ENCODE measurements at regions not wholly inside any gene's neighbourhood (a gene's known extent, or its start where the extent isn't known, plus 50 kb on each side); places are given as distances from the start of the nearest gene placed in this dataset.
"Not testable (repeated sequence)": the region's sequence is repeated elsewhere in the genome, so short reads cannot be mapped to it uniquely, and the experiment has no call there.

DNA sequence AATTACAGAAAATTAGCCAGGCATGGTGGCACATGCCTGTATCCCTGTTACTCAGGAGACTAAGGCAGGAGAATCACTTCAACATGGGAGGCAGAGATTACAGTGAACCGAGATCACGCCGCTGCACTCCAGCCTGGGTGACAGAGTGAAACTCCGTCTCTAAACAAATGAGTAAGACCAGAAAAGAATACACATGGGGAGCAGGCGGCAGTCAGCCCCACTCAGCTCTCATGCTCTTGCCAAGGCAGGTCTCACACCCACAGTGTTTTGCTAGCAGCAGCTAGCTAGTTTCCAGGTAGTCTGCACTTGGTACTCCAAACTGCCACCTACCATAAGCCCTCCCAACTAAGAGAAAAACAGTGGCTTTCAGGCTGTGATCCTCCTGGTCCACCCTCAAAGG lies 722.3 kb upstream of the CTNND2 start:
- no peak for DNase-seq

DNA sequence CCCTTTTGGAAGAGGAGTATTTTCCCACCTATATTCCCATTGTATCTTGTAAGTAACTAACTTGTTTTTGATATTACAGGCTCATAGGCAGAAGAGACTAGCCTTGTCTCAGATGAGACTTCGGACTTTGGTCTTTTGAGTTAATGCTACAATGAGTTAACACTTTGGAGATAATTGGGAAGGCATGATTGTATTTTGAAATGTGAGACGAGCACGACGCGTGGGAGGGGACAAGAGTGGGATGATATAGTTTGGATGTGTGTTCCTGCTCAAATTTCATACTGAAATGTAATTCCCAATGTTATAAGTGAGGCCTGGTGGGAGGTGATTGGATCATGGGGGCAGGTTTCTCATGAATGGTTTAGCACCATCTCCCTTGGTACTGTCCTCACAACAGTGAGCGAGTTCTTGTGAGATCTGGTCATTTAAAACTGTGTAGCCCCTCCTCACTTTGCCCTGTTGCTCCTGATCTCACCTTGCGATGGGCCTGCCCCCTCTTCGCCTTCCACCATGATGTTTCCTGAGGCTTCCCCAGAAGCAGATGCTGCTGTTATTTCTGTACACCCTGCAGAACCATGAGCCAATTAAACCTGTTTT lies 721.5 kb upstream of the CTNND2 start:
- no peak for DNase-seq

DNA sequence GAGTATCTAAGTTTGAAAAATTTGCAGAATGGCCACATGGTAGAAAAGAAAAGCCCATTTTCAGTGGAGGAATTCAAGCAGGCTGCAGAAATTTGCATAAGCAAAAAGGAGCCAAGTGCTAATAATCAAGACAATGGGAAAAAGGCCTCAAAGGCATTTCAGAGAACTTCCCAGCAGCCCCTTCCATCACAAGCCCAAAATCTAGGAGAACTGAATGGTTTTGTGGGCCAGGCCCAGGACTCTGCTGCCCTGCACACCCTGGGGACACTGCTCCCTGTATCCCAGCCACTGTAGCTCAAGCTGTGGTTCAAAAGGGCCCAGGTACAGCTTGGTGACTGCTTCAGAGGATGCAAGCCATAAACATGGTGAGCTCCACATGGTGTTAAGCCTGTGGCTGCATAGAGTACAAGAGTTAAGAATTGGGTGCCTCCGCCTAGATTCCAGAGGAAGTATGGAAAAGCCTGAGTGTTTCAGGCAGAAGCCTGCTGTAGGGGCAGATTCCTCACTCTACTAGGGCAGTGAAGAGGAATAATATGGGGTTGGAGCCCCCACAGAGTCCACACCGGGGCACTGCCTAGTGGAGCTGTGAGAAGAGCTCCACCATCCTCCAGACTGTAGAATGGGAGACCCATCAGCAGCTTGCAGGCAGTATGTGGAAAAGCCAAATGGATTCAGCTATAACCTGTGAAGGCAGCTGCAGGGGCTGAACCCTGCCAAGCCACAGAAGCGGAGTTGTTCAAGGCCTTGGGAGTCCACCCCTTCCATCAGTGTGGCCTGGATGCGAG lies 720.7 kb upstream of the CTNND2 start:
- DNase-seq, result no peak

DNA sequence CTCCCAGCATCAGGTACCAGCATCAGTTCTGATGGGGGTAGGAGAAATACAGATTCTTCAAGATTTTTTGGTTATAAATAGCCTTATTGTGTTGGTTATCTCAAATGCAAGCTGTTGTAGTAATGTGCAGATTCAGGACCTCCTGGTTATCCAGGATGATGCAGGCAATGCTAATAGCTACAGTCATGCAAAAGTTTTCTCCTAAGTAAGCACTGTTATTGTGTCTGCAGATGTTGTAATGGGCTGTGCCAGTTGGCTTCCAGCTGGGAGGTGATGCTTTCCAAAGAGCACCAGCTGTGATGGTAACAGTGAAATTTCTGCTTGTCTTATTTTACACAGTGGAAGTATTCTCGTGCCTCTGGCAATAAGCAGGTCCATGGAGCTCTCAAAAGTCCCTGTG lies 719.2 kb upstream of the CTNND2 start:
- DNase-seq, result no peak

DNA sequence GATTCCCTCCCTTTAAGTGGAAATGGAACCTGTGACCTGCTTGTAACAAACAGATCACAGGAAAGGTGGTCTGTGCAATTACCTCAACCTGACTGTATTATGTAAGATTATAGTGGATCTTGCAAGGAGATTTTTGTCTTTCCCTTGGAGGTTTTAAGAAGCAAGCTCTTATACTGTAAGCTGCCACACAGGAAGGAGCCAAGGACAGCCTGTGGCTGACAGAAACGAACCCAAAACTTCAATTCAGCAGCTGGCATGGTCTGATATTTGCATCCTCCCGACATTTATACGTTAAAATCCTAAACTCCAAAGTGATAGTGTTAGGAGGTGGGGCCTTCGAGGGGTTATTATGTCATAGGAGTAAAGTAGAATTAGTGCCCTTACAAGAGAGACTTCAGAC lies 711.8 kb upstream of the CTNND2 start:
- DNase-seq, result no peak

- DNase-seq, result no peak
Measured at GRCh38 chr5:12615141-12615820, 711.0 kb upstream of the CTNND2 start.

- no peak for DNase-seq
Measured at GRCh38 chr5:12614608-12615007, 710.4 kb upstream of the CTNND2 start.

DNA sequence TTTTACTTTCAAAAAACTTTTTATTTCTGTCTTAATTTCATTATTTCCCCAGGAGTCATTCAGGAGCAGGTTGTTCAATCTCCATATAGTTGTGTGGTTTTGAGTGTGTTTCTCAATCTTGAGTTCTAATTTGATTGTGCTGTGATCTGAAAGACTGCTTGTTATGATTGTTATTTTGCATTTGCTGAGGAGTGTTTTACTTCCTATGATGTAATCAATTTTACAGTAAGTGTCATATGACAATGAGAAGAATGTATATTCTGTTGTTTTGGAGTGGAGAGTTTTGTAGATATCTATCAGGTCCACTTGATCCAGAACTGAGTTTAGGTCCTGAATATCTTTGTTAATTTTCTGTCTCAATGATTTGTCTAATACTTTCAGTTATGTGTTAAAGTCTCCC lies 706.9 kb upstream of the CTNND2 start:
- DNase-seq, result no peak

- DNase-seq, result not testable (repeated sequence)
Measured at GRCh38 chr5:12607817-12608216, 703.6 kb upstream of the CTNND2 start.

- no peak for DNase-seq
Measured at GRCh38 chr5:12592228-12592627, 688.0 kb upstream of the CTNND2 start.

GRCh38 chr5:12586406-12586805 lies 682.2 kb upstream of the CTNND2 start:
- DNase-seq, result no peak

DNA sequence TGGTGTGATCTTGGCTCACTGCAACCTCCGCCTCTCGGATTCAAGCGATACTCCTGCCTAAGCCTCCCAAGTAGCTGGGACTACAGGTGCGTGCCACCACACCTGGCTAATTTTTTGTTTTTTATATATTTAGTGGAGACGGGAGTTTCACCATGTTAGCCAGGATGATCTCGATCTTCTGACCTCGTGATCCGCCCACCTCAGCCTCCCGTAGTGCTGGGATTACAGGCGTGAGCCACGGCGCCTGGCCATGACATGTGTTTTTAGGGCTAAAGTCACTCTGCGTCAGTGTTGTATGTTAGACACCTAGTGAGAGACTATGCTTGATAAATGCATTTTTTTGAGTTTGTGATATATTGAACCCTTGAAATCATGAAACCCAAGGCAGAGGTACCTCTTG lies 674.6 kb upstream of the CTNND2 start:
- DNase-seq, result not testable (repeated sequence)

- not testable (repeated sequence) for DNase-seq
Measured at GRCh38 chr5:12576953-12577352, 672.7 kb upstream of the CTNND2 start.

DNA sequence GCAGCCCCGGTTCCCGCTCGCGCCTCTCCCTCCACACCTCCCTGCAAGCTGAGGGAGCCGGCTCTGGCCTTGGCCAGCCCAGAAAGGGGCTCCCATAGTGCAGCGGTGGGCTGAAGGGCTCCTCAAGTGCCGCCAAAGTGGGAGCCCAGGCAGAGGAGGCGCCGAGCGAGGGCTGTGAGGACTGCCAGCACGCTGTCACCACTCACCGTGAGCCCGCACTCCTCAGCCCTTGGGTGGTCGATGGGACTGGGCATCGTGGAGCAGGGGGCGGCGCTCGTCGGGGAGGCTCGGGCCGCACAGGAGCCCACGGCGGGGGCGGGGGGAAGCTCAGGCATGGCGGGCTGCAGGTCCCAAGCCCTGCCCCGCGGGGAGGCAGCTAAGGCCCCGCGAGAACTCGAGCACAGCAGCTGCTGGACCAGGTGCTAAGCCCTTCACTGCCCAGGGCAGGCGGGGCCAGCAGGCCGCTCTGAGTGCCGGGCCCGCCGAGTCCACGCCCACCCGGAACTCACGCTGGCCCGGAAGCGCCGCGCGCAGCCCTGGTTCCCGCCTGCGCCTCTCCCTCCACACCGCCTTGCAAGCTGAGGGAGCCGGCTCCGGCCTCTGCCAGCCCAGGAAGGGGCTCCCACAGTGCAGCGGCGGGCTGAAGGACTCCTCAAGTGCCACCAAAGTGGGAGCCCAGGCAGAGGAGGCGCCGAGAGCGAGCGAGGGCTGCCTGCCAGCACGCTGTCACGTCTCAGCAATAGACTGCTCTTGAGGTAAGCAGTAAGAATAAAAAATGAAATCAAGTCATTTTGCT lies 670.2 kb upstream of the CTNND2 start:
- not testable (repeated sequence) for DNase-seq

GRCh38 chr5:12573916-12574297 lies 669.7 kb upstream of the CTNND2 start:
- not testable (repeated sequence) for DNase-seq

- no peak for DNase-seq
Measured at GRCh38 chr5:12570688-12571087, 666.4 kb upstream of the CTNND2 start.

DNA sequence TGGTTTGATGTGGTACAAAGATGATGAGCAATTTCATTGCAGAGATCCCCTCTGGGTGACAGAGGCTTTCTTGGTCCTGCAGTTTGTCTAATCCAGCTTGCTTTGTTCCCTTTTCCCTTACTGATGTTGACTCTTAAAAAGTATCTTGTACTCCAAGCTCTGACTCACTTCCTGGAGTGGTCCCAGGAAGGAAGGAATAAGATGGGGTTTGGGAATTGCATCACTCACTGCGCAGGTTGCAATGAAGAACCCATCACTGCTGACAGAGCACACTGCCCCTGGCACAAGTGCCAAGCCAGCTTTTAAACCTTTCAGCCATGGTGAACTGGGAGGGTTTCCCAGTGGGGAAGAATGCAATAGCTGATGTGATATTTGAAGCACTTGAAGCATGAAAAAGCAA lies 662.2 kb upstream of the CTNND2 start:
- DNase-seq, result no peak

DNA sequence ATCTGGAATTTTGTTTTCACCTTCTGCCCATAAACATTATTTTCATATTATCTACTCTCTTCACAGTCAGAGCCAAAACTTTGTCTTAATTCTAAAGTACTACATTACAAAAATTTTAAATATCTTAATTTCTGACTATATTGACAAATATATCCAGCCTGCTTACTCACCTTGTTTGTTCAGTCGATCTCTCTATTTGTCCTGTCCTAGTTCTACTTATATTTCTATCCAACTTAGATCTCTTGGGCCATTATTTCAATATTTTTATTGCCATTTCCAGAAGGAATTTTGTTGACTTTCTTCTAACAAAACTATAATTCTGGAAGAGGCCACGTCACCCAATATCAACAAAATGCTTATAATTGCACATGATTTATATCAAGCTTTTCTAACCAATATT lies 652.8 kb upstream of the CTNND2 start:
- DNase-seq, result no peak

GRCh38 chr5:12526113-12526512 lies 621.9 kb upstream of the CTNND2 start:
- DNase-seq, result no peak

- DNase-seq, result no peak
Measured at GRCh38 chr5:12522116-12522515, 617.9 kb upstream of the CTNND2 start.

DNA sequence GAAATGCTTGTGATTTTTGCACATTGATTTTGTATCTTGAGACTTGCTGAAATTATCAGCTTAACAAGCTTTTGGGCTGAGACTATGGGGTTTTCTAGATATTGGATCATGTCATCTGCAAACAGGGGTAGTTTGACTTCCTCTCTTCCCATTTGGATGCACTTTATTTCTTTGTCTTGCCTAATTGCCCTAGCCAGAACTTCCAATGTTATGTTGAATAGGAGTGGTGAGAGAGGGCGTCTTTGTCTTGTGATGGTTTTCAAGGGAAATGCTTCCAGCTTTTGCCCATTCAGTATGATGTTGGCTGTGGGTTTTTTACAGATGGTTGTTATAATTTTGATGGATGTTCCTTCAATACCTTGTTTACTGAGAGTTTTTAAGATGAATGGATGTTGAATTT lies 600.7 kb upstream of the CTNND2 start:
- DNase-seq, result not testable (repeated sequence)

- DNase-seq, result no peak
Measured at GRCh38 chr5:12488161-12488560, 583.9 kb upstream of the CTNND2 start.

- DNase-seq, result no peak
Measured at GRCh38 chr5:12480487-12480886, 576.2 kb upstream of the CTNND2 start.

All from activated CD4-positive, CD25-positive, alpha-beta regulatory T cell (primary cell).